ENCODE measurements at regions not wholly inside any gene's neighbourhood (a gene's known extent, or its start where the extent isn't known, plus 50 kb on each side); places are given as distances from the start of the nearest gene placed in this dataset.

DNA sequence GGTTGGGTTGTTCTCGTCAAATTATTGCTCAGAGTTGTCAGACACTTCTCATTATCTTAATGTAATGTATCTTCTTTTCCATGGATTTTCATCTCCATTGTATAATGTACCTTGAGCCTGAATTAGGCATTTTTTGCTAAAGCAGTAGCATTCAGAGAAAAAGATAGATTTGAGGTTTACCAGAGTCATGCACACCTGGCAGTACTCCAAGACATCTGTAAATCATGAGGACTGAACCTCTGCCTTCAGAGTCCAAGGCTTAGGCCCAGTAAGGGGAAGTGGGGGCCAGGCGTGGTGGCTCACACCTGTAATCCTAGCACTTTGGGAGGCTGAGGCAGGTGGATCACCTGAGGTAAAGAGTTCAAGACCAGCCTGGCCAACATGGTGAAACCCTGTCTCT, 624.3 kb upstream of the MBL2 start:
- Histone ChIP-seq H3K79me2 (ENCODE audit: insufficient read depth, low read length) (no peaks in the 10 kb centered on the region), H3K9me3 (replicated peaks in 1 of 2; ENCODE audit: control insufficient read depth in 1 of 2, insufficient read depth in 1 of 2, low read length in 2 of 2) (peaks cover 10 to 17% of the 10 kb centered on the region in 2 donors), H3K9ac (ENCODE audit: insufficient read depth, low read length, poor library complexity, severe bottlenecking) (no peak overlapping the region), H3K4me3 (replicated peaks in 1 of 3; ENCODE audit: low read depth in 2 of 3, low read length in 3 of 3) (no peak overlapping the region), H3K36me3 (replicated peaks in 1 of 2; ENCODE audit: control insufficient read depth in 1 of 2, insufficient read depth in 2 of 2, low read length in 2 of 2) (no peaks in the 10 kb centered on the region), H3K27ac (ENCODE audit: low read depth in 1 of 2, low read length in 2 of 2) (no peak overlapping the region), H2AFZ (ENCODE audit: insufficient read depth, low read depth, low read length, poor library complexity, severe bottlenecking) (no peak overlapping the region), H3K4me2 (replicated peaks; ENCODE audit: extremely low read depth, low read length, poor library complexity, severe bottlenecking) (no peak overlapping the region), H4K20me1 (ENCODE audit: insufficient read depth, low read length) (no peaks in the 10 kb centered on the region), H3K27me3 (ENCODE audit: control insufficient read depth in 2 of 2, insufficient read depth in 2 of 2, low read length in 2 of 2) (no peaks in the 10 kb centered on the region), H3K4me1 (ENCODE audit: control insufficient read depth in 1 of 2, insufficient read depth in 2 of 2, low read length in 2 of 2) (no peaks in the 10 kb centered on the region)
- WGBS (ENCODE audit: insufficient coverage), result no CpG with 5 or more reads among the region's 2 CpGs
- TF ChIP-seq CTCF (IDR thresholded peaks at IDR 0.05), result no peak
- Mint-ChIP-seq H3K36me3 (no peaks in the 10 kb centered on the region), H3K9me3 (peaks cover 5 to 25% (median 17%) of the 10 kb centered on the region in 7 donors), H3K4me1 (no peaks in the 10 kb centered on the region), H3K27me3 (ENCODE audit: low read depth in 3 of 3) (peaks cover 0 to 1% (median 0%) of the 10 kb centered on the region in 3 donors), H3K27ac (no peak overlapping the region), H3K4me3 (no peak overlapping the region)
- intact Hi-C loops (cut with micrococcal nuclease), result no loop called here
- no peak for DNase-seq

DNA sequence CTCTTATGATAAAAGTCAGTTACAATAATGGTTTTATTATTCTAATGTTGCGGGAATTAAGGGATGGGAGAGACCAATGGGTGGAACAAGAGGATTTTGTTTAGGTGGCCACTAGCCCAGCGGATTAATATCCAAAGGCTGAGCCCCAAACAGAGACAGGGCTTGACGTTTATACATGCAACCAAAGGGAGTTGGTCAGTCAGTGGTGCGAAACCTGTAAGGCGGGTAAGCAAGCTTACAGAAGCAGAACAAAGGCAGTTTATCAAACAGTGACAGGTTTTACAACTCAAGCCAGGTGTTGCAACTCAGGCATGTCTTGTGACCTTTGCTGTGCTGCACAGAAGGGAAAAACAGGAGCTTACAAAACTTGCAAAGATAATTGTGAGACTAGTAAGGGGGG, 622.9 kb upstream of the MBL2 start:
- H3K4me3 Mint-ChIP-seq, result no peak overlapping the region
- intact Hi-C loops (cut with micrococcal nuclease), result no loop called here
- 93% methylated on average over 5 of the region's 5 CpGs for WGBS (ENCODE audit: insufficient coverage)

More for the DNA sequence above, 622.9 kb upstream of the MBL2 start:
- Histone ChIP-seq H3K4me1 (ENCODE audit: control insufficient read depth in 1 of 2, insufficient read depth in 2 of 2, low read length in 2 of 2) (no peaks in the 10 kb centered on the region), H3K36me3 (replicated peaks in 1 of 2; ENCODE audit: control insufficient read depth in 1 of 2, insufficient read depth in 2 of 2, low read length in 2 of 2) (no peaks in the 10 kb centered on the region), H3K27ac (ENCODE audit: low read depth in 1 of 2, low read length in 2 of 2) (no peak overlapping the region), H2AFZ (ENCODE audit: insufficient read depth, low read depth, low read length, poor library complexity, severe bottlenecking) (no peak overlapping the region), H3K4me2 (replicated peaks; ENCODE audit: extremely low read depth, low read length, poor library complexity, severe bottlenecking) (no peak overlapping the region), H3K27me3 (ENCODE audit: control insufficient read depth in 2 of 2, insufficient read depth in 2 of 2, low read length in 2 of 2) (no peaks in the 10 kb centered on the region), H3K9ac (ENCODE audit: insufficient read depth, low read length, poor library complexity, severe bottlenecking) (no peak overlapping the region), H4K20me1 (ENCODE audit: insufficient read depth, low read length) (no peaks in the 10 kb centered on the region), H3K4me3 (replicated peaks in 1 of 3; ENCODE audit: low read depth in 2 of 3, low read length in 3 of 3) (no peak overlapping the region), H3K79me2 (ENCODE audit: insufficient read depth, low read length) (no peaks in the 10 kb centered on the region), H3K9me3 (replicated peaks in 1 of 2; ENCODE audit: control insufficient read depth in 1 of 2, insufficient read depth in 1 of 2, low read length in 2 of 2) (peaks cover 10 to 17% of the 10 kb centered on the region in 2 donors)
- peaks cover 0 to 1% (median 0%) of the 10 kb centered on the region in 3 donors for H3K27me3 Mint-ChIP-seq (ENCODE audit: low read depth in 3 of 3)
- peaks cover 5 to 25% (median 12%) of the 10 kb centered on the region in 7 donors for H3K9me3 Mint-ChIP-seq
- no peaks in the 10 kb centered on the region for H3K36me3 Mint-ChIP-seq
- no peak overlapping the region for H3K27ac Mint-ChIP-seq
- TF ChIP-seq CTCF (IDR thresholded peaks at IDR 0.05), result no peak
- H3K4me1 Mint-ChIP-seq, result no peaks in the 10 kb centered on the region
- DNase-seq, result no peak
